ENCODE measurements at regions not wholly inside any gene's neighbourhood (a gene's known extent, or its start where the extent isn't known, plus 50 kb on each side); places are given as distances from the start of the nearest gene placed in this dataset.

DNA sequence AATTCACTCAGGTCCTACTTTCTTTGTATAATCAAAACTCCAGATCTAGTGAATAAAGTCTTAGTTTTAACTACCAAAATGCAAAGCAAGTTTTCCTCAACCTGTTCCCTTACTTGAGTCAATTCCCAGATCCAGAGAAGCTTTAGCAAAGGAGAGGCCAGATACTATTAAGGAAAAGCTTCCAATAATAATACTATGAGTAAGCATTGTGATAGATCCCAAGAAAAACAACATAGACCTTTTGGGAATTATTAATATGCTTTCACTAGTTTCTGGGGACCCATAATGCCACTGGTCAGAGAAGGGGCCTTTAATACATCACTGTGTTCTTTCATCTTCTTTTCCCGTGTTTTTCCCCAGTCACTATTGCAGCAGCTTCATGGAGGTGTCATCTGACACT lies 339.9 kb upstream of the CDIN1 start:
- Histone ChIP-seq H3K27me3 (ENCODE audit: control insufficient read depth, insufficient read depth, low read length) (no peaks in the 10 kb centered on the region), H3K36me3 (ENCODE audit: control insufficient read depth, insufficient read depth, low read length) (no peaks in the 10 kb centered on the region), H3K4me3 (ENCODE audit: low read depth, low read length) (no peak overlapping the region)
- FAIRE-seq (no peak), DNase-seq (ENCODE audit: low read depth) (no peak)
- TF ChIP-seq, protein P1, sequence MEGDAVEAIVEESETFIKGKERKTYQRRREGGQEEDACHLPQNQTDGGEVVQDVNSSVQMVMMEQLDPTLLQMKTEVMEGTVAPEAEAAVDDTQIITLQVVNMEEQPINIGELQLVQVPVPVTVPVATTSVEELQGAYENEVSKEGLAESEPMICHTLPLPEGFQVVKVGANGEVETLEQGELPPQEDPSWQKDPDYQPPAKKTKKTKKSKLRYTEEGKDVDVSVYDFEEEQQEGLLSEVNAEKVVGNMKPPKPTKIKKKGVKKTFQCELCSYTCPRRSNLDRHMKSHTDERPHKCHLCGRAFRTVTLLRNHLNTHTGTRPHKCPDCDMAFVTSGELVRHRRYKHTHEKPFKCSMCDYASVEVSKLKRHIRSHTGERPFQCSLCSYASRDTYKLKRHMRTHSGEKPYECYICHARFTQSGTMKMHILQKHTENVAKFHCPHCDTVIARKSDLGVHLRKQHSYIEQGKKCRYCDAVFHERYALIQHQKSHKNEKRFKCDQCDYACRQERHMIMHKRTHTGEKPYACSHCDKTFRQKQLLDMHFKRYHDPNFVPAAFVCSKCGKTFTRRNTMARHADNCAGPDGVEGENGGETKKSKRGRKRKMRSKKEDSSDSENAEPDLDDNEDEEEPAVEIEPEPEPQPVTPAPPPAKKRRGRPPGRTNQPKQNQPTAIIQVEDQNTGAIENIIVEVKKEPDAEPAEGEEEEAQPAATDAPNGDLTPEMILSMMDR (IDR thresholded peaks at IDR 0.05; ENCODE audit: insufficient read depth, low read length, severe bottlenecking) = no peak

GRCh38 chr15:36251450-36251849 lies 328.0 kb upstream of the CDIN1 start:
- Histone ChIP-seq H3K4me3 (ENCODE audit: low read depth, low read length) (no peak overlapping the region), H3K27me3 (ENCODE audit: control insufficient read depth, insufficient read depth, low read length) (no peaks in the 10 kb centered on the region), H3K36me3 (ENCODE audit: control insufficient read depth, insufficient read depth, low read length) (no peaks in the 10 kb centered on the region)
- TF ChIP-seq, protein P1 (IDR thresholded peaks at IDR 0.05; ENCODE audit: insufficient read depth, low read length, severe bottlenecking) = no peak
- DNase-seq (ENCODE audit: low read depth) = no peak
- FAIRE-seq = no peak

DNA sequence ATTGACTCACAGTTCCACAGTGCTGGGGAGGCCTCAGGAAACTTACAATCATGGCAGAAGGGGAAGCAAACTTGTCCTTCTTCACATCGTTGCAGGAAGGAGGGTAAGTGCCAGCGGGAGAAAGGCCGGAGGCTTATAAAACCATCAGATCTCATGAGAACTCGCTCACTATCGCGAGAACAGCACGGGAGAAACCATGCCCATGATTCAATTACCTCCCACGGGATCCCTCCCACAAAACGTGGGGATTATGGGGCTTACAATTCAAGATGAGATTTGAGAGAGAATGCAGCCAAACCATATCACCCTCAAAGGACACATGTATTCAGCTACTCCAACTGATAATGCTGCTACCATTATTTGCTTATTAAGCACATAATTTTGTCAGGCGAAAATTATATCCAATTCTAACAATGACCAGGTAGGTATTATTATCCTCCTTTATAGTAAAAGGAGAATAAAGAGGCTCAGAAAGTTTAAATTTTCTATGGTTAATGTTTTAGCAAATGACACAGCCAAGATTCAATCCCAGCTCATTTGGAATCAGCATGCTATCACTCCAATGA lies 327.2 kb upstream of the CDIN1 start:
- H3K4me3 ChIP-seq (ENCODE audit: low read depth, low read length) = no peak overlapping the region
- TF ChIP-seq, protein P1 (IDR thresholded peaks at IDR 0.05; ENCODE audit: insufficient read depth, low read length, severe bottlenecking) = no peak
- no peaks in the 10 kb centered on the region for H3K27me3 ChIP-seq (ENCODE audit: control insufficient read depth, insufficient read depth, low read length)
- no peak for DNase-seq (ENCODE audit: low read depth)
- FAIRE-seq = no peak
- H3K36me3 ChIP-seq (ENCODE audit: control insufficient read depth, insufficient read depth, low read length) = no peaks in the 10 kb centered on the region

DNA sequence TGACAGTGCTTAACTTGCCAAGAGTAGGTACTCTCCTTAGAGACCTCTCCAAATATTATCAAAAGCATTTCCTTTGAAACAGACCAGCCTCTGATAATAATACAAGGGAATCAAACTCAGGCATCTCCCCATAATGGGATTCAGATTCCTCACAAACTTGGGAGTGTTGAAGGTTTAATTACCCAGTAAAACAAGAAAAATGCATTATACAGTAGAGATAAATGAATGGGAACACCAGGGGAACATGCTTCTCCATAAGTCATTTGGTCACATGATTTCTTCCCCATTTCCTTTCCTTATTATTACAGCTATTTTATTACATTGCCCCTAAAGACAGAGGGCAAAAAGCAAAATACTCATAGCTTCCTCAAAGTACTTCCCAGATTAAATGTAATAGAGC lies 325.0 kb upstream of the CDIN1 start:
- TF ChIP-seq, protein P1 (IDR thresholded peaks at IDR 0.05; ENCODE audit: insufficient read depth, low read length, severe bottlenecking) = no peak
- FAIRE-seq = no peak
- Histone ChIP-seq H3K27me3 (ENCODE audit: control insufficient read depth, insufficient read depth, low read length) (no peaks in the 10 kb centered on the region), H3K4me3 (ENCODE audit: low read depth, low read length) (no peak overlapping the region), H3K36me3 (ENCODE audit: control insufficient read depth, insufficient read depth, low read length) (no peaks in the 10 kb centered on the region)
- DNase-seq (ENCODE audit: low read depth) = no peak

DNA sequence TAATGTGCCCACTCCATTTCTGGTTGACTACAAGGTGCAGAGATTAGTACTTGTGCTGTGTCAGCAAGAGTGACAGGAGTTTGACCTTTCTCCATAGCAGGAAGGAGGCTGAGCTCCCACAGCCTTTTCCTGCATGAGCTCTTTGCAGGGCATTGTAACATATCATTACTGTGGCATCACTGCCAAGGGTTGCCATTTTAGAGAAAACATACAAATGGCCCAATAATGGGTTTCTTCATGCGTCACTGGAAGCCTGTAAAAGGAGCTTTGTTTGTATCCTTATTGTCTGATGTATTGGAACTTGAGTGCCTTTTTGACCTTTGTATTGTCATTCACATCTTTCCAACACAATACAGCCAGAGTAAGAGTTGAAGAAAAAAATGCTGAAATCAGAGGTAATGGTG lies 323.0 kb upstream of the CDIN1 start:
- Histone ChIP-seq H3K36me3 (ENCODE audit: control insufficient read depth, insufficient read depth, low read length) (no peaks in the 10 kb centered on the region), H3K4me3 (ENCODE audit: low read depth, low read length) (no peak overlapping the region), H3K27me3 (ENCODE audit: control insufficient read depth, insufficient read depth, low read length) (no peaks in the 10 kb centered on the region)
- FAIRE-seq (no peak), DNase-seq (ENCODE audit: low read depth) (no peak)
- TF ChIP-seq, protein P1 (IDR thresholded peaks at IDR 0.05; ENCODE audit: insufficient read depth, low read length, severe bottlenecking) = no peak

- no peak overlapping the region for H3K4me3 ChIP-seq (ENCODE audit: low read depth, low read length)
- no peak for DNase-seq (ENCODE audit: low read depth)
- no peak for FAIRE-seq
- no peaks in the 10 kb centered on the region for H3K27me3 ChIP-seq (ENCODE audit: control insufficient read depth, insufficient read depth, low read length)
- TF ChIP-seq, protein P1 (IDR thresholded peaks at IDR 0.05; ENCODE audit: insufficient read depth, low read length, severe bottlenecking) = no peak
- no peaks in the 10 kb centered on the region for H3K36me3 ChIP-seq (ENCODE audit: control insufficient read depth, insufficient read depth, low read length)
Observed at GRCh38 chr15:36263666-36264065, 315.8 kb upstream of the CDIN1 start.
